Mesenchymal stem cell (in vitro differentiated cells and primary cell): ENCODE measurements at regions not wholly inside any gene's neighbourhood (a gene's known extent, or its start where the extent isn't known, plus 50 kb on each side); places are given as distances from the start of the nearest gene placed in this dataset.

Experiments
- DNase-seq: peaks from one replicate; pipeline ENCODE4 v3.0.0-alpha.2; 2013
- H2AFZ ChIP-seq: one replicate; pipeline ENCODE4 v1.6.1; 2013; ENCODE audit warnings: low read depth, mild to moderate bottlenecking, control low read depth, inconsistent platforms, low read length, moderate library complexity
- H2AK5ac ChIP-seq: 2 replicates; pipeline ENCODE4 v1.6.1; 2013; ENCODE audit warnings: low read length, moderate library complexity, mild to moderate bottlenecking, inconsistent platforms; ENCODE audit not compliant: severe bottlenecking
- H2BK120ac ChIP-seq: one replicate; pipeline ENCODE4 v1.6.1; 2013; ENCODE audit warnings: low read depth, mild to moderate bottlenecking, inconsistent platforms, low read length, moderate library complexity
- H2BK12ac ChIP-seq, 2 experiments: one replicate each; pipeline ENCODE4 v1.6.1; 2013; ENCODE audit warnings: inconsistent platforms in 2 of 2, low read length in 2 of 2, mild to moderate bottlenecking in 2 of 2, moderate library complexity in 2 of 2, control low read depth in 1 of 2
- H2BK15ac ChIP-seq: one replicate; pipeline ENCODE4 v1.6.1; 2013; ENCODE audit warnings: mild to moderate bottlenecking, low read depth, inconsistent platforms; ENCODE audit not compliant: poor library complexity, severe bottlenecking
- H2BK5ac ChIP-seq: 2 replicates; pipeline ENCODE4 v1.6.1; 2013; ENCODE audit warnings: low read depth, mild to moderate bottlenecking, low read length, control low read depth, inconsistent platforms; ENCODE audit not compliant: poor library complexity, severe bottlenecking
- H3K14ac ChIP-seq, 2 experiments: one replicate each; pipeline ENCODE4 v1.6.1; 2013; ENCODE audit warnings: inconsistent platforms in 2 of 2, low read length in 2 of 2, control low read depth in 1 of 2, mild to moderate bottlenecking in 1 of 2, moderate library complexity in 1 of 2
- H3K18ac ChIP-seq, 2 experiments: one replicate each; pipeline ENCODE4 v1.6.1; 2013; ENCODE audit warnings: inconsistent platforms in 2 of 2, low read length in 2 of 2, control low read depth in 1 of 2, low read depth in 1 of 2, mild to moderate bottlenecking in 1 of 2
- H3K23ac ChIP-seq, 2 experiments: one replicate each; pipeline ENCODE4 v1.6.1; 2013; ENCODE audit warnings: inconsistent platforms in 2 of 2, low read length in 2 of 2, mild to moderate bottlenecking in 2 of 2, moderate library complexity in 2 of 2, control low read depth in 1 of 2
- H3K27ac ChIP-seq: 2 replicates; pipeline ENCODE4 v1.5.1; 2013; ENCODE audit warnings: mild to moderate bottlenecking, moderate library complexity, low read length, control low read depth, inconsistent platforms; ENCODE audit not compliant: poor library complexity, severe bottlenecking
- H3K27me3 ChIP-seq, 2 experiments: 2 replicates each; pipeline versions ENCODE4 v1.6.1 to v1.7.0; 2013; ENCODE audit warnings: low read length in 2 of 2, mild to moderate bottlenecking in 2 of 2, moderate library complexity in 2 of 2, control low read depth in 1 of 2, inconsistent platforms in 1 of 2; ENCODE audit not compliant: control insufficient read depth in 1 of 2, insufficient read depth in 1 of 2
- H3K36me3 ChIP-seq, 2 experiments: 2 replicates each; pipeline versions ENCODE4 v1.6.1 to v1.7.0; 2013; ENCODE audit warnings: low read length in 2 of 2, control low read depth in 1 of 2, inconsistent platforms in 1 of 2, low read depth in 1 of 2, mild to moderate bottlenecking in 1 of 2; ENCODE audit not compliant: insufficient read depth in 2 of 2, control insufficient read depth in 1 of 2
- H3K4ac ChIP-seq, 2 experiments: one replicate each; pipeline ENCODE4 v1.6.1; 2013; ENCODE audit warnings: inconsistent platforms in 2 of 2, low read length in 2 of 2, mild to moderate bottlenecking in 2 of 2, moderate library complexity in 2 of 2, control low read depth in 1 of 2, low read depth in 1 of 2
- H3K4me1 ChIP-seq: 2 replicates; pipeline ENCODE4 v1.6.1; 2013; ENCODE audit warnings: low read depth, low read length, control low read depth; ENCODE audit not compliant: control insufficient read depth, insufficient read depth
- H3K4me2 ChIP-seq: 2 replicates; pipeline ENCODE4 v1.6.1; 2013; ENCODE audit warnings: low read length, mild to moderate bottlenecking, inconsistent platforms; ENCODE audit not compliant: poor library complexity, severe bottlenecking
- H3K4me3 ChIP-seq, 2 experiments: 2 replicates each; pipeline versions ENCODE4 v1.5.1 to v1.7.0; 2013; ENCODE audit warnings: low read length in 2 of 2, mild to moderate bottlenecking in 2 of 2, control low read depth in 1 of 2, low read depth in 1 of 2; ENCODE audit not compliant: insufficient read depth in 1 of 2
- H3K79me1 ChIP-seq: replicated peaks from 2 replicates; pipeline ENCODE4 v1.6.1; 2013; ENCODE audit warnings: mild to moderate bottlenecking, control low read depth, low read length, inconsistent platforms; ENCODE audit not compliant: poor library complexity, severe bottlenecking
- H3K9ac ChIP-seq: 2 replicates; pipeline ENCODE4 v1.7.0; 2013; ENCODE audit warnings: mild to moderate bottlenecking, low read length, moderate library complexity
- H3K9me3 ChIP-seq: 2 replicates; pipeline ENCODE4 v1.7.0; 2013; ENCODE audit warnings: mild to moderate bottlenecking, low read length; ENCODE audit not compliant: control insufficient read depth
- H4K8ac ChIP-seq: one replicate; pipeline ENCODE4 v1.6.1; 2013; ENCODE audit warnings: inconsistent platforms, mild to moderate bottlenecking, low read length, moderate library complexity
- H4K91ac ChIP-seq: one replicate; pipeline ENCODE4 v1.6.1; 2013; ENCODE audit warnings: mild to moderate bottlenecking, low read length, inconsistent platforms
- WGBS: methylation state at CpG from one replicate; pipeline ENCODE4 v1.1.7; 2013; ENCODE audit warnings: mixed read lengths; 5-methylcytosine and 5-hydroxymethylcytosine counted together

GRCh38 chr9:118578467-118578866 is 790.8 kb downstream of the BRINP1 start:
- H3K23ac ChIP-seq, result no peak overlapping the region
- no peaks in the 10 kb centered on the region for H3K79me1 ChIP-seq
- H3K9ac ChIP-seq, result no peak overlapping the region
- no peaks in the 10 kb centered on the region for H3K27me3 ChIP-seq
- H3K9me3 ChIP-seq, result peaks cover 9% of the 10 kb centered on the region
- H3K4me3 ChIP-seq, result no peak overlapping the region
- H3K4me2 ChIP-seq, result no peak overlapping the region
- H2AK5ac ChIP-seq, result peak overlapping the region; percentile 95
- no peaks in the 10 kb centered on the region for H3K36me3 ChIP-seq
- peak overlapping the region in 1 of 2 experiments; percentile 18 for H2BK12ac ChIP-seq
- H2BK120ac ChIP-seq, result no peak overlapping the region
- H2BK15ac ChIP-seq, result no peak overlapping the region
- H3K4me1 ChIP-seq, result peaks cover 2% of the 10 kb centered on the region
- H2BK5ac ChIP-seq, result no peak overlapping the region
- H3K18ac ChIP-seq, result no peak overlapping the region
- H2AFZ ChIP-seq, result no peak overlapping the region
- DNase-seq, result peak; percentile 65
- peak overlapping the region; percentile 56 for H4K91ac ChIP-seq
- H3K4ac ChIP-seq, result no peak overlapping the region
- no peak overlapping the region for H4K8ac ChIP-seq
- H3K27ac ChIP-seq, result peak overlapping the region; percentile 80
- H3K14ac ChIP-seq, result no peak overlapping the region

GRCh38 chr9:118583414-118583813 is 785.8 kb downstream of the BRINP1 start:
- no peak overlapping the region for H2AFZ ChIP-seq
- no peak overlapping the region for H3K4me2 ChIP-seq
- no peak overlapping the region for H3K18ac ChIP-seq
- H3K27me3 ChIP-seq, result no peaks in the 10 kb centered on the region
- no peak overlapping the region for H2BK15ac ChIP-seq
- no peak overlapping the region for H3K4me3 ChIP-seq
- no peak overlapping the region for H3K27ac ChIP-seq
- 81% methylated on average over 3 of the region's 4 CpGs for WGBS
- no peaks in the 10 kb centered on the region for H3K79me1 ChIP-seq
- no peak for DNase-seq
- H3K36me3 ChIP-seq, result no peaks in the 10 kb centered on the region
- no peak overlapping the region for H4K8ac ChIP-seq
- H2BK5ac ChIP-seq, result no peak overlapping the region
- no peak overlapping the region for H2AK5ac ChIP-seq
- H3K23ac ChIP-seq, result no peak overlapping the region
- H3K9ac ChIP-seq, result no peak overlapping the region
- H3K4me1 ChIP-seq, result peaks cover 1% of the 10 kb centered on the region
- H3K9me3 ChIP-seq, result no peaks in the 10 kb centered on the region
- no peak overlapping the region for H4K91ac ChIP-seq
- no peak overlapping the region for H3K14ac ChIP-seq
- no peak overlapping the region for H2BK120ac ChIP-seq
- H2BK12ac ChIP-seq, result no peak overlapping the region
- no peak overlapping the region for H3K4ac ChIP-seq

DNA sequence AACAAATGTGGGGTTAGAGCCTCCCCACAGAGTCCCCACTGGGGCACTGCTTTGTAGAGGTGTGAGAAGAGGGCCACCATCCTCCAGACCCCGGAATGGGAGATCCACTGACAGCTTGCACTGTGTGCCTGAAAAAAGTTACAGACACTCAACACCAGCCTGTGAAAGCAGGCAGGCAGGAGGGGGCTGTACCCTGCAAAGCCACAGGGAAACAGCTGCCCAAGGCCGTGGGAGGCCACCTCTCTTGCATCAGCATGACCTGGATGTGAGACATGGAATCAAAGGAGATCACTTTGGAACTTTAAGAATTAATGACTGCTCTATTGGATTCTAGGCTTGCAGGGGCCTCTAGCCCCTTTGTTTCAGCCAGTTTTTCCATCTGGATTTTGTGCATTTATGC is 782.3 kb downstream of the BRINP1 start:
- Histone ChIP-seq H3K27me3 (no peaks in the 10 kb centered on the region), H3K4me3 (no peak overlapping the region), H3K36me3 (no peaks in the 10 kb centered on the region), H3K23ac (no peak overlapping the region), H3K79me1 (no peaks in the 10 kb centered on the region), H2BK15ac (no peak overlapping the region), H3K9me3 (no peaks in the 10 kb centered on the region), H4K91ac (no peak overlapping the region), H2BK5ac (no peak overlapping the region), H3K9ac (no peak overlapping the region), H2BK120ac (no peak overlapping the region), H3K18ac (no peak overlapping the region), H3K4ac (no peak overlapping the region), H4K8ac (no peak overlapping the region), H2BK12ac (no peak overlapping the region), H3K4me2 (no peak overlapping the region), H2AFZ (no peak overlapping the region), H3K4me1 (peaks cover 1% of the 10 kb centered on the region), H2AK5ac (no peak overlapping the region), H3K14ac (no peak overlapping the region), H3K27ac (no peak overlapping the region)
- DNase-seq, result no peak
- 86% methylated on average over 2 of the region's 2 CpGs for WGBS

DNA sequence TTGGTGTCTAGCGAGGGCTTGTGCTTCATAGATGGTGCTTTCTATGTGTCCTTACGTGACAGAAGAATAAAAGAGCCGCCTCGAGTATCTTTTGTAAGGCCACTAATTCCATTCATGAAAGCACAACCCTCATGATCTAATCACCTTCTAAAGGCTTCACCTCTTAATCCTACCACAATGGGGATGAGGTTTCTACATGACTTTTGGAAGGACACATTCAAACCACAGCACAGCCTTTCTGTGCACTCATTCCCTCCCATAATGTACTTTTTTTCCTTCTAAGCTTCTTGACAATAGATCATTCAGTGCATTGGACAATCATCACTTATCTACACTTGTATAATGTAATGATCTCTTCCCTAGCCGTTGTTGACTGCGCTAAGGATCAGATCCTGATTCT is 774.8 kb downstream of the BRINP1 start:
- H3K9me3 ChIP-seq, result no peaks in the 10 kb centered on the region
- no peak overlapping the region for H3K23ac ChIP-seq
- no peak overlapping the region for H2AK5ac ChIP-seq
- no peak overlapping the region for H3K18ac ChIP-seq
- no peaks in the 10 kb centered on the region for H3K4me1 ChIP-seq
- H4K8ac ChIP-seq, result no peak overlapping the region
- H2BK5ac ChIP-seq, result no peak overlapping the region
- H3K4ac ChIP-seq, result no peak overlapping the region
- H3K9ac ChIP-seq, result no peak overlapping the region
- H3K4me3 ChIP-seq, result no peak overlapping the region
- no peaks in the 10 kb centered on the region for H3K36me3 ChIP-seq
- no peak overlapping the region for H3K14ac ChIP-seq
- no peak overlapping the region for H3K4me2 ChIP-seq
- H3K27me3 ChIP-seq, result no peaks in the 10 kb centered on the region
- H4K91ac ChIP-seq, result no peak overlapping the region
- WGBS, result 90% methylated on average over 6 of the region's 6 CpGs
- H2BK12ac ChIP-seq, result no peak overlapping the region
- no peaks in the 10 kb centered on the region for H3K79me1 ChIP-seq
- no peak overlapping the region for H2BK15ac ChIP-seq
- DNase-seq, result no peak
- no peak overlapping the region for H2AFZ ChIP-seq
- H3K27ac ChIP-seq, result no peak overlapping the region
- no peak overlapping the region for H2BK120ac ChIP-seq
